Ishikawa (cell line): ENCODE measurements at regions not wholly inside any gene's neighbourhood (a gene's known extent, or its start where the extent isn't known, plus 50 kb on each side); places are given as distances from the start of the nearest gene placed in this dataset.

Experiments used
- NFIC ChIP-seq: IDR thresholded peaks from 2 replicates; pipeline ENCODE4 v1.6.1; 2012
- TAF1 ChIP-seq: IDR thresholded peaks from 2 replicates; pipeline ENCODE4 v1.6.1; 2012; ENCODE audit warnings: low read depth, mild to moderate bottlenecking
- TF ChIP-seq, protein P1 (sequence below): IDR thresholded peaks from 2 replicates; pipeline ENCODE4 v1.6.1; 2012

DNA sequence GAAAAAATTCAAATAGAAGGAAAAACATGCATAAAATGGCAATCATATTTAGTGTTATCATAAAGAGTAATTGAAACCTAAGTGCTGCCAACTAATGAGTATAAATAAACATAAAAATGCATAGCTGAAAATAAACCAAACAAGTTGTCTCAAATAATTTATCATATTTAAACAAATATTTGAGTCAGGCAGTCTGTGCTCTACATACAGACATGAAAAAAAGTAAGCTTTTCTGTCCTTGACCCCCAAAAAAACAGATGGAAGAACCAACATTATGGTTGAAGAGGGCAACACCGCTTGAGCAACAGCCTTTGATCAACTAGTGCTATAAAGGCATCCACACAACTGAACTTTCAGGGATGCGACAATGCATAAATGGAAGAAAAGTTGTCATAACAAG is 735.1 kb upstream of the MIR17HG start:
- TF ChIP-seq TAF1 (no peak), NFIC (no peak)
- TF ChIP-seq, protein P1, sequence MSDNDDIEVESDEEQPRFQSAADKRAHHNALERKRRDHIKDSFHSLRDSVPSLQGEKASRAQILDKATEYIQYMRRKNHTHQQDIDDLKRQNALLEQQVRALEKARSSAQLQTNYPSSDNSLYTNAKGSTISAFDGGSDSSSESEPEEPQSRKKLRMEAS, result no peak
